ENCODE measurements at regions not wholly inside any gene's neighbourhood (a gene's known extent, or its start where the extent isn't known, plus 50 kb on each side); places are given as distances from the start of the nearest gene placed in this dataset.

DNA sequence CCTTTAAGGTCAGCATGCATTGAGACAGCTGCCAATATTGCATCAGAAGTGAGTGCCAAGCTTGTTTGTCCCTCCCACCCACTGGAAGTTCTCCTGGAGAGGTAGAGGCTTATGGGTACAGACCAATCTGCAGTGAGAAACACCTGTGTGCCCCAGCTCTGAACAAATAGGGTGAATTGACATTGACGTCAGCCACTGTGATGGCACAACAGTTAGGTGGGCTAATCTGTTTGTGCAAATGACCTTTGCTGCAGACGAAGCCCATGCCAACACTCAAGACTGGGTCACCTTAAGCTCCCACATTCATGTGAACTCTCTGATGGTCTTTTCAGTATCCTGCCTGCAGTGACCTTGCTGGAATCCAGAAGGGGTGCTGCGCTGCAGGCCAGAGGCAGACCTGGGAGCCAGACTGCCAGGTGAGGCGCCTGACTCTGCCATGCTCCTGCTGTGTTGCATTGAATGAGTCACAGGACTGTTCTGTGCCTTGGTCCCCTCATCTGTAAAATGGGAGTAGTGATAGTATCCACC lies 99.9 kb downstream of the ALDH8A1 start:
- TF ChIP-seq, protein P1, sequence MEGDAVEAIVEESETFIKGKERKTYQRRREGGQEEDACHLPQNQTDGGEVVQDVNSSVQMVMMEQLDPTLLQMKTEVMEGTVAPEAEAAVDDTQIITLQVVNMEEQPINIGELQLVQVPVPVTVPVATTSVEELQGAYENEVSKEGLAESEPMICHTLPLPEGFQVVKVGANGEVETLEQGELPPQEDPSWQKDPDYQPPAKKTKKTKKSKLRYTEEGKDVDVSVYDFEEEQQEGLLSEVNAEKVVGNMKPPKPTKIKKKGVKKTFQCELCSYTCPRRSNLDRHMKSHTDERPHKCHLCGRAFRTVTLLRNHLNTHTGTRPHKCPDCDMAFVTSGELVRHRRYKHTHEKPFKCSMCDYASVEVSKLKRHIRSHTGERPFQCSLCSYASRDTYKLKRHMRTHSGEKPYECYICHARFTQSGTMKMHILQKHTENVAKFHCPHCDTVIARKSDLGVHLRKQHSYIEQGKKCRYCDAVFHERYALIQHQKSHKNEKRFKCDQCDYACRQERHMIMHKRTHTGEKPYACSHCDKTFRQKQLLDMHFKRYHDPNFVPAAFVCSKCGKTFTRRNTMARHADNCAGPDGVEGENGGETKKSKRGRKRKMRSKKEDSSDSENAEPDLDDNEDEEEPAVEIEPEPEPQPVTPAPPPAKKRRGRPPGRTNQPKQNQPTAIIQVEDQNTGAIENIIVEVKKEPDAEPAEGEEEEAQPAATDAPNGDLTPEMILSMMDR (IDR thresholded peaks at IDR 0.05; ENCODE audit: insufficient read depth, low read length): no peak
- TF ChIP-seq GABPA (IDR thresholded peaks at IDR 0.05; ENCODE audit: low read depth): no peak
- no peak for TF ChIP-seq POLR2AphosphoS5 (IDR thresholded peaks at IDR 0.05; ENCODE audit: low read depth)

All from HL-60 (cell line).